ENCODE measurements at regions not wholly inside any gene's neighbourhood (a gene's known extent, or its start where the extent isn't known, plus 50 kb on each side); places are given as distances from the start of the nearest gene placed in this dataset.

- TF ChIP-seq, protein P1, sequence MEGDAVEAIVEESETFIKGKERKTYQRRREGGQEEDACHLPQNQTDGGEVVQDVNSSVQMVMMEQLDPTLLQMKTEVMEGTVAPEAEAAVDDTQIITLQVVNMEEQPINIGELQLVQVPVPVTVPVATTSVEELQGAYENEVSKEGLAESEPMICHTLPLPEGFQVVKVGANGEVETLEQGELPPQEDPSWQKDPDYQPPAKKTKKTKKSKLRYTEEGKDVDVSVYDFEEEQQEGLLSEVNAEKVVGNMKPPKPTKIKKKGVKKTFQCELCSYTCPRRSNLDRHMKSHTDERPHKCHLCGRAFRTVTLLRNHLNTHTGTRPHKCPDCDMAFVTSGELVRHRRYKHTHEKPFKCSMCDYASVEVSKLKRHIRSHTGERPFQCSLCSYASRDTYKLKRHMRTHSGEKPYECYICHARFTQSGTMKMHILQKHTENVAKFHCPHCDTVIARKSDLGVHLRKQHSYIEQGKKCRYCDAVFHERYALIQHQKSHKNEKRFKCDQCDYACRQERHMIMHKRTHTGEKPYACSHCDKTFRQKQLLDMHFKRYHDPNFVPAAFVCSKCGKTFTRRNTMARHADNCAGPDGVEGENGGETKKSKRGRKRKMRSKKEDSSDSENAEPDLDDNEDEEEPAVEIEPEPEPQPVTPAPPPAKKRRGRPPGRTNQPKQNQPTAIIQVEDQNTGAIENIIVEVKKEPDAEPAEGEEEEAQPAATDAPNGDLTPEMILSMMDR (IDR thresholded peaks at IDR 0.05) = no peak
- TF ChIP-seq POLR2AphosphoS5 (IDR thresholded peaks at IDR 0.05) = no peak
- no peak for TF ChIP-seq POLR2A (IDR thresholded peaks at IDR 0.05; ENCODE audit: low read depth)
- no peak for TF ChIP-seq EP300 (IDR thresholded peaks at IDR 0.05)
These were observed 261.3 kb downstream of the SOX11 start for GRCh38 chr2:5953525-5953924.
